ENCODE measurements at regions not wholly inside any gene's neighbourhood (a gene's known extent, or its start where the extent isn't known, plus 50 kb on each side); places are given as distances from the start of the nearest gene placed in this dataset.

DNA sequence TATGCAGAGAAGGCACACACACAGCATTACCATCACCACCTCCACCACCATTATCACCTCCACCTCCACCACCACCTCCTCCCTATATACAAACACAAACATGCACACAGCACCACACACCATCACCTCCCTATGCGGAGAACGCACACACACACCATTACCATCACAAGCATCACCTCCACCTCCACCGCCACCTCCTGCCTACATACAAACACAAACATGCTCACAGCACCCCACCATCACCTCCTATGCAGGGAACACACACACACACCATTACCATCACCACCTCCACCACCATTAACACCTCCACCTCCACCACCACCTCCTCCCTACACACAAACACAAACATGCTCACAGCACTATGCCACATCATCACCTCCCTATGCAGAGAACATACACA, 236.5 kb upstream of the AFDN start:
- Histone ChIP-seq H3K27me3 (no peaks in the 10 kb centered on the region), H3K4me3 (no peak overlapping the region), H3K9me3 (no peaks in the 10 kb centered on the region), H3K36me3 (no peaks in the 10 kb centered on the region), H3K27ac (no peak overlapping the region), H3K4me1 (peaks cover 0 to 23% (median 0%) of the 10 kb centered on the region in 4 donors)
- TF ChIP-seq, protein P1, sequence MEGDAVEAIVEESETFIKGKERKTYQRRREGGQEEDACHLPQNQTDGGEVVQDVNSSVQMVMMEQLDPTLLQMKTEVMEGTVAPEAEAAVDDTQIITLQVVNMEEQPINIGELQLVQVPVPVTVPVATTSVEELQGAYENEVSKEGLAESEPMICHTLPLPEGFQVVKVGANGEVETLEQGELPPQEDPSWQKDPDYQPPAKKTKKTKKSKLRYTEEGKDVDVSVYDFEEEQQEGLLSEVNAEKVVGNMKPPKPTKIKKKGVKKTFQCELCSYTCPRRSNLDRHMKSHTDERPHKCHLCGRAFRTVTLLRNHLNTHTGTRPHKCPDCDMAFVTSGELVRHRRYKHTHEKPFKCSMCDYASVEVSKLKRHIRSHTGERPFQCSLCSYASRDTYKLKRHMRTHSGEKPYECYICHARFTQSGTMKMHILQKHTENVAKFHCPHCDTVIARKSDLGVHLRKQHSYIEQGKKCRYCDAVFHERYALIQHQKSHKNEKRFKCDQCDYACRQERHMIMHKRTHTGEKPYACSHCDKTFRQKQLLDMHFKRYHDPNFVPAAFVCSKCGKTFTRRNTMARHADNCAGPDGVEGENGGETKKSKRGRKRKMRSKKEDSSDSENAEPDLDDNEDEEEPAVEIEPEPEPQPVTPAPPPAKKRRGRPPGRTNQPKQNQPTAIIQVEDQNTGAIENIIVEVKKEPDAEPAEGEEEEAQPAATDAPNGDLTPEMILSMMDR (IDR thresholded peaks at IDR 0.05), result no peak
- intact Hi-C loops (cut with DNase I; ENCODE audit: low total_unique reads), result no loop called here
- DNase-seq, result no peak
